Calu3 (cell line): ENCODE measurements at regions not wholly inside any gene's neighbourhood (a gene's known extent, or its start where the extent isn't known, plus 50 kb on each side); places are given as distances from the start of the nearest gene placed in this dataset.

ENCODE experiments used
- BruUV-seq: library from RNA; stranded (reverse); fragments of 400-500 nt; replicated peaks from 2 replicates; lab custom pipeline; 2021; lab: Mats Ljungman, UMichigan
- CTCF ChIA-PET: fragments of 300-600 bp; sonication (Branson Sonifier 250); formaldehyde crosslinking; loops from one replicate; lab custom pipeline; 2022; ENCODE audit warnings: antibody characterized with exemption; lab: Charles Lee
- DNase-seq: peaks from one replicate; pipeline ENCODE4 v3.0.0; 2022
- H3K27ac Mint-ChIP-seq: one replicate; pipeline ENCODE4 v1.8.0; 2022; ENCODE audit warnings: mixed read lengths; ENCODE audit not compliant: unreplicated experiment
- H3K27me3 Mint-ChIP-seq: one replicate; pipeline ENCODE4 v1.8.0; 2022; ENCODE audit warnings: mixed read lengths; ENCODE audit not compliant: unreplicated experiment
- H3K36me3 Mint-ChIP-seq: one replicate; pipeline ENCODE4 v1.8.0; 2022; ENCODE audit warnings: mild to moderate bottlenecking, moderate library complexity, mixed read lengths; ENCODE audit not compliant: insufficient read depth, unreplicated experiment
- H3K4me1 Mint-ChIP-seq: one replicate; pipeline ENCODE4 v1.8.0; 2022; ENCODE audit warnings: mild to moderate bottlenecking, low read depth, mixed read lengths; ENCODE audit not compliant: unreplicated experiment
- H3K4me3 Mint-ChIP-seq: one replicate; pipeline ENCODE4 v1.8.0; 2022; ENCODE audit warnings: mild to moderate bottlenecking, low read depth, moderate library complexity, mixed read lengths; ENCODE audit not compliant: unreplicated experiment
- H3K9me3 Mint-ChIP-seq: one replicate; pipeline ENCODE4 v1.8.0; 2022; ENCODE audit warnings: low read depth, mixed read lengths; ENCODE audit not compliant: unreplicated experiment
- CTCF ChIP-seq: fragments of 200-600 bp; IDR thresholded peaks from one replicate; pipeline ENCODE4 v1.8.0; 2022; ENCODE audit warnings: antibody characterized with exemption; ENCODE audit not compliant: unreplicated experiment
- intact Hi-C: fragments of 100-400 bp; cut with micrococcal nuclease; formaldehyde crosslinking; loops from one replicate; pipeline ENCODE4 v1.10.0; 2022; ENCODE audit not compliant: unreplicated experiment

GRCh38 chr3:148615382-148615781 is 82.3 kb upstream of the AGTR1 start:
- Mint-ChIP-seq H3K36me3 (peaks cover 4% of the 10 kb centered on the region), H3K27me3 (no peaks in the 10 kb centered on the region), H3K4me1 (no peaks in the 10 kb centered on the region), H3K27ac (no peak overlapping the region), H3K9me3 (peaks cover 4% of the 10 kb centered on the region), H3K4me3 (no peak overlapping the region)
- intact Hi-C loops: no loop called here
- TF ChIP-seq CTCF: no peak
- no peak for DNase-seq
- no TSS peak for BruUV-seq
- CTCF ChIA-PET: interaction anchor here (0.6 to 1.3 kb wide), 2 partner anchors 10 to 333 kb away, joined by 3 to 8 read pairs; no protein-coding TSS in a partner anchor

- CTCF ChIA-PET: no interaction called here
- Mint-ChIP-seq H3K4me1 (peaks cover 10% of the 10 kb centered on the region), H3K27me3 (no peaks in the 10 kb centered on the region), H3K36me3 (no peaks in the 10 kb centered on the region), H3K4me3 (no peak overlapping the region), H3K27ac (no peak overlapping the region), H3K9me3 (peaks cover 2% of the 10 kb centered on the region)
- intact Hi-C loops: no loop called here
- TF ChIP-seq CTCF: no peak
- BruUV-seq: no TSS peak
- no peak for DNase-seq
These were observed 72.5 kb upstream of the AGTR1 start for GRCh38 chr3:148625095-148625736.

- no peak overlapping the region for H3K27ac Mint-ChIP-seq
- no peak for DNase-seq
- TF ChIP-seq CTCF: no peak
- CTCF ChIA-PET: no interaction called here
- intact Hi-C loops: no loop called here
- peaks cover 2% of the 10 kb centered on the region for H3K9me3 Mint-ChIP-seq
- H3K27me3 Mint-ChIP-seq: no peaks in the 10 kb centered on the region
- no peak overlapping the region for H3K4me3 Mint-ChIP-seq
- peaks cover 10% of the 10 kb centered on the region for H3K4me1 Mint-ChIP-seq
- H3K36me3 Mint-ChIP-seq: no peaks in the 10 kb centered on the region
- BruUV-seq: no TSS peak
These were observed 71.7 kb upstream of the AGTR1 start for GRCh38 chr3:148625991-148626390.

- Mint-ChIP-seq H3K36me3 (no peaks in the 10 kb centered on the region), H3K27ac (no peak overlapping the region), H3K4me3 (no peak overlapping the region), H3K9me3 (peaks cover 2% of the 10 kb centered on the region), H3K27me3 (no peaks in the 10 kb centered on the region), H3K4me1 (peaks cover 10% of the 10 kb centered on the region)
- intact Hi-C loops: no loop called here
- TF ChIP-seq CTCF: no peak
- CTCF ChIA-PET: no interaction called here
- no peak for DNase-seq
- no TSS peak for BruUV-seq
These were observed 68.7 kb upstream of the AGTR1 start for GRCh38 chr3:148629006-148629405.
